Breast epithelium (tissue), 4 donors: ENCODE measurements at regions not wholly inside any gene's neighbourhood (a gene's known extent, or its start where the extent isn't known, plus 50 kb on each side); places are given as distances from the start of the nearest gene placed in this dataset.

ENCODE experiments used
- DNase-seq, 2 donors: peaks; one replicate each; pipeline ENCODE4 v3.0.0-alpha.2; 2019; ENCODE audit warnings: low spot score in 2 of 2
- H3K27ac ChIP-seq, 2 donors: fragments of 200-600 bp; sonication (generic) in 1 of 2; one replicate each; pipeline ENCODE4 v1.5.1; 2016 to 2019; ENCODE audit warnings: mild to moderate bottlenecking in 1 of 2
- H3K27me3 ChIP-seq, 2 donors: fragments of 200-600 bp; sonication (generic) in 1 of 2; one replicate each; pipeline versions ENCODE4 v1.5.1 to v1.6.0; 2017 to 2019; ENCODE audit warnings: control low read depth in 1 of 2, mild to moderate bottlenecking in 1 of 2
- H3K36me3 ChIP-seq: fragments of 200-600 bp; one replicate; pipeline ENCODE4 v1.5.1; 2019
- H3K4me1 ChIP-seq, 2 donors: fragments of 200-600 bp; sonication (generic); one replicate each; pipeline ENCODE4 v1.5.1; 2016 to 2019; ENCODE audit warnings: control low read depth in 1 of 2
- H3K4me3 ChIP-seq, 3 donors: fragments of 200-600 bp; sonication (generic); 1 replicate in 2 of 3; 2 replicates in 1 of 3; pipeline ENCODE4 v1.5.1; 2016 to 2019; ENCODE audit warnings: mild to moderate bottlenecking in 3 of 3, moderate library complexity in 2 of 3
- H3K9me3 ChIP-seq, 2 donors: fragments of 200-600 bp; sonication (generic) in 1 of 2; one replicate each; pipeline ENCODE4 v1.5.1; 2016 to 2019; ENCODE audit warnings: control low read depth in 1 of 2
- CTCF ChIP-seq, 3 donors: fragments of 450-650 bp; IDR thresholded peaks; one replicate each; pipeline ENCODE4 v1.5.1; 2016 to 2017; ENCODE audit warnings: antibody characterized with exemption in 3 of 3, mild to moderate bottlenecking in 3 of 3, moderate library complexity in 3 of 3
- POLR2A ChIP-seq: fragments of 450-650 bp; IDR thresholded peaks from one replicate; pipeline ENCODE4 v1.6.1; 2016; ENCODE audit warnings: antibody characterized with exemption, mild to moderate bottlenecking, moderate library complexity
- POLR2AphosphoS5 ChIP-seq, 3 donors: sonication (generic); formaldehyde crosslinking; IDR thresholded peaks; one replicate each; pipeline ENCODE4 v1.6.1; 2017; ENCODE audit warnings: antibody characterized with exemption in 3 of 3
- intact Hi-C: fragments of 100-400 bp; cut with DNase I; formaldehyde crosslinking; loops from one replicate; pipeline ENCODE4 v1.15.1; 2023; ENCODE audit warnings: low total_unique reads

DNA sequence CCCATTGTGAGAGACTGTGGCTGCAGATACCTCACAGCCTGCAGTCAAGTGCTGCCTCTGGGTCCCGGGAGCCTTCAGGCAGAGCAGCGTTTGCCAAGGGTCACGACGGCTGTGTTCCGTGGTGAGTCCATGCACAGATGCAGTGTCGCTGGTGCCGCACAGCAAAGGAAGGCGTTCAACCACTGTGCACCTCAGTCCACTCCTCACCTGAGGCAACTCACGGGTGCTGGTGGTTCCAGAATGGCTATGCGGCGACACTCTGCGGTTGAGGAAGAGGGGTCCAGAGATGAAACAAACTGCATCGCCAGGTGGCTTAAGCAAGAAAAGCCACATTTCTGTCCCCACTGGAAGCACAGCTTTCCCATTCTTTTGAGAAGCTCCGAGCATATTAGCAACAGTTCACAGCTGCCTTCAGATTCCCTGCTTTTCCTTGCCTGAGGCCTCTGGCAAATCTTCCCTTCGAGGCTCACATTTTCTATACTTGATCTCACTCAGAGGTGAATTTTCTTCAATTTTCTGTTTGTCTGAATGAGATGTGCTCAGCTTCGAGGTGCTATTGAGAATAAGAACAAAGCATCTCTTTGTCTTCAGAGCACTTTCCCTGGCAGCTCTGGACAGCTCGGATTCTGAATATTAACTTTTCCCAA is 208.8 kb upstream of the TWIST2 start:
- no peaks in the 10 kb centered on the region for H3K36me3 ChIP-seq
- H3K27ac ChIP-seq = peak overlapping the region; percentile 38 to 42
- no peaks in the 10 kb centered on the region for H3K27me3 ChIP-seq
- H3K4me3 ChIP-seq = peak overlapping the region in 1 of 3 donors; percentile 11
- H3K9me3 ChIP-seq = no peaks in the 10 kb centered on the region
- intact Hi-C loops = no loop called here
- TF ChIP-seq POLR2A = no peak
- TF ChIP-seq POLR2AphosphoS5 (IDR thresholded peaks at IDR 0.05) = no peak
- no peak for TF ChIP-seq CTCF (IDR thresholded peaks at IDR 0.05)
- peak in 1 of 2 donors; percentile 20 for DNase-seq
- H3K4me1 ChIP-seq = no peaks in the 10 kb centered on the region

- H3K9me3 ChIP-seq = no peaks in the 10 kb centered on the region
- H3K4me3 ChIP-seq = no peak overlapping the region
Measured at GRCh38 chr2:238640486-238640885, 207.4 kb upstream of the TWIST2 start.

GRCh38 chr2:238642973-238643372 is 204.9 kb upstream of the TWIST2 start:
- no peak for DNase-seq
- Histone ChIP-seq H3K4me3 (no peak overlapping the region), H3K9me3 (no peaks in the 10 kb centered on the region), H3K27ac (no peak overlapping the region), H3K27me3 (no peaks in the 10 kb centered on the region), H3K4me1 (no peaks in the 10 kb centered on the region), H3K36me3 (no peaks in the 10 kb centered on the region)
- TF ChIP-seq POLR2AphosphoS5 (IDR thresholded peaks at IDR 0.05) (no peak), CTCF (IDR thresholded peaks at IDR 0.05) (no peak), POLR2A (no peak)
- intact Hi-C loops = no loop called here

More at GRCh38 chr2:238640486-238640885, 207.4 kb upstream of the TWIST2 start:
- peak in 1 of 2 donors; percentile 10 for DNase-seq
- H3K27me3 ChIP-seq = no peaks in the 10 kb centered on the region
- no peaks in the 10 kb centered on the region for H3K4me1 ChIP-seq
- no peak overlapping the region for H3K27ac ChIP-seq
- TF ChIP-seq POLR2A = no peak
- TF ChIP-seq POLR2AphosphoS5 (IDR thresholded peaks at IDR 0.05) = no peak
- TF ChIP-seq CTCF (IDR thresholded peaks at IDR 0.05) = no peak
- intact Hi-C loops = no loop called here
- no peaks in the 10 kb centered on the region for H3K36me3 ChIP-seq

DNA sequence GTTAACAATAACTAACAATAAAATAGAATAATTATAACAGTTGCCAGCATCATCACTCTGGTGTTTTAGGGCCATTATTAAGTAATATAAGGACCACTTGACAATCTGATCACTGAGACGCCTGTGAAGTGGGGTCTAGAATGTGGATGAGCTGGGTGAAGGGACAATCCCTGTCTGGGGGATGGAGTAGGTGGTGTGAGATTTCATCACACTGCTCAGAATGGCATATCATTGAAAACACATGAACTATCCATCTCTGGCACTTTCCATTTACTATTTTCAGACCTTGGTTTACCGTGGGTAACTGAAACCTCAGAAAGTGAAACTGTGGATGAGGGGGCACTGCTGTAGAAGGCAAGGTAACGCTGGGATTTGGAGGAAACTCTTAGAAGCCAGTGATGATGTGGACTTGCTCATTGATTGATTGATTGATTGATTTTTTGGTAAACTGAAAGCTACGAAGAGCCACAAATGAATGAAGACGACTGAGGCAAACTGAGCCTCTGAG is 204.4 kb upstream of the TWIST2 start:
- H3K27me3 ChIP-seq = no peaks in the 10 kb centered on the region
- H3K9me3 ChIP-seq = no peaks in the 10 kb centered on the region
- H3K27ac ChIP-seq = peak overlapping the region; percentile 77 to 89
- intact Hi-C loops = no loop called here
- H3K4me1 ChIP-seq = no peaks in the 10 kb centered on the region
- no peak overlapping the region for H3K4me3 ChIP-seq
- H3K36me3 ChIP-seq = no peaks in the 10 kb centered on the region
- no peak for TF ChIP-seq CTCF (IDR thresholded peaks at IDR 0.05)
- no peak for TF ChIP-seq POLR2A
- TF ChIP-seq POLR2AphosphoS5 (IDR thresholded peaks at IDR 0.05) = no peak
- DNase-seq = no peak
